GM19238 (cell line): ENCODE measurements at regions not wholly inside any gene's neighbourhood (a gene's known extent, or its start where the extent isn't known, plus 50 kb on each side); places are given as distances from the start of the nearest gene placed in this dataset.
"Not testable (repeated sequence)": the region's sequence is repeated elsewhere in the genome, so short reads cannot be mapped to it uniquely, and the experiment has no call there.

Source experiments
- DNase-seq: peaks from one replicate; pipeline ENCODE4 v3.0.0; 2011; ENCODE audit warnings: low spot score; ENCODE audit not compliant: insufficient read length

GRCh38 chr6:9028086-9028485 lies 592.7 kb upstream of the SLC35B3 start:
- no peak for DNase-seq

- no peak for DNase-seq
These were observed 590.5 kb upstream of the SLC35B3 start for GRCh38 chr6:9025796-9026394.

- no peak for DNase-seq
These were observed 589.9 kb upstream of the SLC35B3 start for GRCh38 chr6:9025228-9025627.

- not testable (repeated sequence) for DNase-seq
These were observed 588.9 kb upstream of the SLC35B3 start for GRCh38 chr6:9024246-9024645.

- no peak for DNase-seq
These were observed 584.7 kb upstream of the SLC35B3 start for GRCh38 chr6:9020001-9020400.

GRCh38 chr6:9009931-9010330 lies 574.6 kb upstream of the SLC35B3 start:
- DNase-seq, result no peak

- DNase-seq, result no peak
These were observed 571.7 kb upstream of the SLC35B3 start for GRCh38 chr6:9007027-9007426.

GRCh38 chr6:9002833-9003232 lies 567.5 kb upstream of the SLC35B3 start:
- DNase-seq, result no peak

- no peak for DNase-seq
These were observed 559.8 kb upstream of the SLC35B3 start for GRCh38 chr6:8995156-8995555.

GRCh38 chr6:8993111-8993510 lies 557.8 kb upstream of the SLC35B3 start:
- DNase-seq, result no peak

GRCh38 chr6:8991844-8992243 lies 556.5 kb upstream of the SLC35B3 start:
- DNase-seq, result no peak

- no peak for DNase-seq
These were observed 554.7 kb upstream of the SLC35B3 start for GRCh38 chr6:8990075-8990474.

- DNase-seq, result peak; percentile 19
These were observed 547.9 kb upstream of the SLC35B3 start for GRCh38 chr6:8983202-8983688.

GRCh38 chr6:8982668-8983067 lies 547.3 kb upstream of the SLC35B3 start:
- DNase-seq, result no peak

GRCh38 chr6:8973395-8973794 lies 538.0 kb upstream of the SLC35B3 start:
- DNase-seq, result no peak

- DNase-seq, result no peak
These were observed 534.4 kb upstream of the SLC35B3 start for GRCh38 chr6:8969747-8970146.

- no peak for DNase-seq
These were observed 523.7 kb upstream of the SLC35B3 start for GRCh38 chr6:8958894-8959511.

- no peak for DNase-seq
These were observed 518.0 kb upstream of the SLC35B3 start for GRCh38 chr6:8953310-8953709.

GRCh38 chr6:8948733-8949132 lies 513.4 kb upstream of the SLC35B3 start:
- no peak for DNase-seq

- DNase-seq, result no peak
These were observed 512.6 kb upstream of the SLC35B3 start for GRCh38 chr6:8947900-8948299.

- DNase-seq, result no peak
These were observed 509.2 kb upstream of the SLC35B3 start for GRCh38 chr6:8944548-8944947.

GRCh38 chr6:8943073-8943472 lies 507.7 kb upstream of the SLC35B3 start:
- no peak for DNase-seq

GRCh38 chr6:8941577-8941976 lies 506.2 kb upstream of the SLC35B3 start:
- DNase-seq, result no peak
